Lower lobe of right lung (tissue), 2 donors: ENCODE measurements at regions not wholly inside any gene's neighbourhood (a gene's known extent, or its start where the extent isn't known, plus 50 kb on each side); places are given as distances from the start of the nearest gene placed in this dataset.
"Not testable (repeated sequence)": the region's sequence is repeated elsewhere in the genome, so short reads cannot be mapped to it uniquely, and the experiment has no call there.

Source experiments
- ATAC-seq, 2 donors: fragments of 200-7000 bp; cut with Tn5 transposase; one replicate each; pipeline ENCODE4 v1.9.1; 2020 to 2022; ENCODE audit warnings: mild to moderate bottlenecking in 2 of 2, moderate library complexity in 2 of 2
- DNase-seq: peaks from one replicate; pipeline ENCODE4 v3.0.0-alpha.2; 2020
- H3K27ac ChIP-seq: fragments of 200-600 bp; one replicate; pipeline ENCODE4 v1.8.0; 2022
- H3K27me3 ChIP-seq: fragments of 200-600 bp; one replicate; pipeline ENCODE4 v1.8.0; 2022; ENCODE audit warnings: low read depth
- H3K36me3 ChIP-seq: fragments of 200-600 bp; one replicate; pipeline ENCODE4 v1.8.0; 2022; ENCODE audit warnings: mild to moderate bottlenecking
- H3K4me1 ChIP-seq: fragments of 200-600 bp; one replicate; pipeline ENCODE4 v1.8.0; 2022
- H3K4me3 ChIP-seq: fragments of 200-600 bp; one replicate; pipeline ENCODE4 v1.8.0; 2022; ENCODE audit warnings: mild to moderate bottlenecking
- H3K9me3 ChIP-seq: fragments of 200-600 bp; one replicate; pipeline ENCODE4 v1.8.0; 2022
- intact Hi-C: fragments of 100-400 bp; cut with DNase I; formaldehyde crosslinking; loops from one replicate; pipeline ENCODE4 v1.11.0; 2022
- TF ChIP-seq, protein P1 (sequence below): fragments of 200-600 bp; IDR thresholded peaks from one replicate; pipeline ENCODE4 v1.8.0; 2022; ENCODE audit warnings: antibody characterized with exemption, mild to moderate bottlenecking
- donor health status: DM: no; HTN: yes; CAD: no; lungs with severe emphysema.

GRCh38 chr4:188993871-188994270 is 854.6 kb downstream of the TRIML1 start:
- no peak for DNase-seq
- no peak overlapping the region for H3K27ac ChIP-seq
- TF ChIP-seq, protein P1, sequence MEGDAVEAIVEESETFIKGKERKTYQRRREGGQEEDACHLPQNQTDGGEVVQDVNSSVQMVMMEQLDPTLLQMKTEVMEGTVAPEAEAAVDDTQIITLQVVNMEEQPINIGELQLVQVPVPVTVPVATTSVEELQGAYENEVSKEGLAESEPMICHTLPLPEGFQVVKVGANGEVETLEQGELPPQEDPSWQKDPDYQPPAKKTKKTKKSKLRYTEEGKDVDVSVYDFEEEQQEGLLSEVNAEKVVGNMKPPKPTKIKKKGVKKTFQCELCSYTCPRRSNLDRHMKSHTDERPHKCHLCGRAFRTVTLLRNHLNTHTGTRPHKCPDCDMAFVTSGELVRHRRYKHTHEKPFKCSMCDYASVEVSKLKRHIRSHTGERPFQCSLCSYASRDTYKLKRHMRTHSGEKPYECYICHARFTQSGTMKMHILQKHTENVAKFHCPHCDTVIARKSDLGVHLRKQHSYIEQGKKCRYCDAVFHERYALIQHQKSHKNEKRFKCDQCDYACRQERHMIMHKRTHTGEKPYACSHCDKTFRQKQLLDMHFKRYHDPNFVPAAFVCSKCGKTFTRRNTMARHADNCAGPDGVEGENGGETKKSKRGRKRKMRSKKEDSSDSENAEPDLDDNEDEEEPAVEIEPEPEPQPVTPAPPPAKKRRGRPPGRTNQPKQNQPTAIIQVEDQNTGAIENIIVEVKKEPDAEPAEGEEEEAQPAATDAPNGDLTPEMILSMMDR = no peak
- no peak for ATAC-seq
- H3K9me3 ChIP-seq = no peaks in the 10 kb centered on the region
- H3K27me3 ChIP-seq = no peaks in the 10 kb centered on the region
- no peaks in the 10 kb centered on the region for H3K4me1 ChIP-seq
- no peak overlapping the region for H3K4me3 ChIP-seq
- intact Hi-C loops = no loop called here
- no peaks in the 10 kb centered on the region for H3K36me3 ChIP-seq

GRCh38 chr4:189001283-189001970 is 862.2 kb downstream of the TRIML1 start:
- no peaks in the 10 kb centered on the region for H3K36me3 ChIP-seq
- ATAC-seq (no peak), DNase-seq (no peak)
- H3K27ac ChIP-seq = no peak overlapping the region
- no peak overlapping the region for H3K4me3 ChIP-seq
- no peaks in the 10 kb centered on the region for H3K9me3 ChIP-seq
- H3K27me3 ChIP-seq = no peaks in the 10 kb centered on the region
- TF ChIP-seq, protein P1 = no peak
- intact Hi-C loops = no loop called here
- H3K4me1 ChIP-seq = no peaks in the 10 kb centered on the region

DNA sequence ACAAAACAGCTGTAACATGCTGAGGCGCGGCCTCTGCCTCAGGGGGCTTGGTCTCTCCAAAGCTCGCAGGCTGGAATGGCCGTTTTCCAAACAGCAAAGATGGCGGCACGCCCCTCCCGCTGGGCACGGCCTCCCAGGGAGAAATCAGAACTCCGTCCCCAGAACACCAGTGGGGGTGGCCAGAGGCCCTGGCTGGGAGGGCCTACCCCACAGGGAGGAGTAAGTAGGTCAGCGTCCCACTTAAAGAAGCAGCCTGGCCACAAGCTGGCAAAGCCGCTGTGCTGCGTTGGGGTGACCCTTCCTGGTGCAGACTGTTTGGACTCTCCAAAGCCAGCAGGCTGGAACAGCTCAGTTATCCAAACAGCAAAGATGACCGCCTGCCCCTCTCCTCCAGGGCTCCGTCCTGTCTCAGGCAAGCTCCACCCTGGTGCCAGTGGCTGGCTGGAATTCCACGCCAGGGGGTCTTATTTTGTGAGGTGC is 862.8 kb downstream of the TRIML1 start:
- intact Hi-C loops = no loop called here
- ATAC-seq (peak in 1 of 2 donors; percentile 15), DNase-seq (no peak)
- Histone ChIP-seq H3K4me3 (no peak overlapping the region), H3K9me3 (no peaks in the 10 kb centered on the region), H3K27me3 (no peaks in the 10 kb centered on the region), H3K27ac (no peak overlapping the region), H3K36me3 (no peaks in the 10 kb centered on the region), H3K4me1 (no peaks in the 10 kb centered on the region)
- TF ChIP-seq, protein P1 = no peak

- intact Hi-C loops = no loop called here
Observed at GRCh38 chr4:189002475-189002874, 863.2 kb downstream of the TRIML1 start.

DNA sequence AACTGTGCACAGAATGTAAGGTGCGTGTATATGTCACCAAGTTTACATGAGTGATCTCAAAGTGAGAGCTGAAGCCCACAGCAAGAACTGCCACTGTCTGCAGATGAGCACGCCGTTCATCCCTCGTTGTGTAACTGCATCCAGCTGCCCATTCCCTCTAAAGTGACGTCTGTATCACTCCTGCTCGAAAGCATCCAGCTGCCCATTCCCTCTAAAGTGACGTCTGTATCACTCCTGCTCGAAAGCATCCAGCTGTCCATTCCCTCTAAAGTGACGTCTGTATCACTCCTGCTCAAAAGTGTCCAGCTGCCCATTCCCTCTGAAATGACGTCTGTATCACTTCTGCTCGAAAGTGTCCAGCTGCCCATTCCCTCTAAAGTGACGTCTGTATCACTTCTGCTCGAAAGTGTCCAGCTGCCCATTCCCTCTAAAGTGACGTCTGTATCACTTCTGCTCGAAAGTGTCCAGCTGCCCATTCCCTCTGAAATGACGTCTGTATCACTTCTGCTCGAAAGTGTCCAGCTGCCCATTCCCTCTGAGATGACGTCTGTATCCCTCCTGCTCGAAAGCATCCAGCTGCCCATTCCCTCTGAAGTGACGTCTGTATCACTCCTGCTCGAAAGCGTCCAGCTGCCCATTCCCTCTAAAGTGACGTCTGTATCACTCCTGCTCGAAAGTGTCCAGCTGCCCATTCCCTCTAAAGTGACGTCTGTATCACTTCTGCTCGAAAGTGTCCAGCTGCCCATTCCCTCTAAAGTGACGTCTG is 871.4 kb downstream of the TRIML1 start:
- H3K36me3 ChIP-seq, H3K4me3 ChIP-seq, DNase-seq, H3K27ac ChIP-seq, H3K27me3 ChIP-seq, H3K9me3 ChIP-seq, intact Hi-C loops, ATAC-seq, H3K4me1 ChIP-seq: not testable (repeated sequence)

More at GRCh38 chr4:189002475-189002874, 863.2 kb downstream of the TRIML1 start:
- no peaks in the 10 kb centered on the region for H3K4me1 ChIP-seq
- TF ChIP-seq, protein P1 = no peak
- DNase-seq (no peak), ATAC-seq (no peak)
- H3K27ac ChIP-seq = no peak overlapping the region
- no peaks in the 10 kb centered on the region for H3K36me3 ChIP-seq
- H3K4me3 ChIP-seq = no peak overlapping the region
- no peaks in the 10 kb centered on the region for H3K27me3 ChIP-seq
- no peaks in the 10 kb centered on the region for H3K9me3 ChIP-seq

DNA sequence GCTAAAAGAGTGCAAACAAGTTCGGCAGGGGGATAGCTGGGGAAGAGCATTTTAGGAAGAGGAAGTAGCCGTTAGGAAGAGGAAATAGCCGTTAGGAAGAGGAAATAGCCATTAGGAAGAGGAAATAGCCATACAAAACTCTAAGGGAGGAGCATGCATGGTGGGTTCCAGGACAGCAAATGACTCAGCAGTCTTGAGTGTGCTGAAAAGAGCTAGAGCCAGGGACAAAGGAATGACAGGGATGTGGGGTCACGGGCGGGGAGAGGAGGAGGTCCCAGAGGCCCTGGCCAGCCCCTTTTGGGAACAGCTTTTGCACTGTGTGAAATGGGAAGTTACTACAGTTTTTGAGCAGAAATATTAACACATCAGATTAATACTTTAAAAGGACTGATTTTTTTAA is 882.6 kb downstream of the TRIML1 start:
- Histone ChIP-seq H3K36me3 (no peaks in the 10 kb centered on the region), H3K4me3 (no peak overlapping the region), H3K27me3 (no peaks in the 10 kb centered on the region), H3K9me3 (no peaks in the 10 kb centered on the region), H3K27ac (no peak overlapping the region), H3K4me1 (no peaks in the 10 kb centered on the region)
- intact Hi-C loops = no loop called here
- DNase-seq (no peak), ATAC-seq (no peak)
- TF ChIP-seq, protein P1 = no peak
